PC-9 (cell line): ENCODE measurements at regions not wholly inside any gene's neighbourhood (a gene's known extent, or its start where the extent isn't known, plus 50 kb on each side); places are given as distances from the start of the nearest gene placed in this dataset.

Experiments
- EZH2 ChIP-seq: fragments of 200-600 bp; sonication (generic); IDR thresholded peaks from 2 replicates; pipeline ENCODE4 v1.8.0; 2017; ENCODE audit warnings: antibody characterized with exemption, low read depth
- TF ChIP-seq, protein P1 (sequence below): fragments of 200-600 bp; sonication (generic); conservative IDR thresholded peaks from 2 replicates; pipeline ENCODE4 v1.6.1; 2017; ENCODE audit warnings: mixed run types, antibody characterized with exemption, mild to moderate bottlenecking, moderate library complexity

DNA sequence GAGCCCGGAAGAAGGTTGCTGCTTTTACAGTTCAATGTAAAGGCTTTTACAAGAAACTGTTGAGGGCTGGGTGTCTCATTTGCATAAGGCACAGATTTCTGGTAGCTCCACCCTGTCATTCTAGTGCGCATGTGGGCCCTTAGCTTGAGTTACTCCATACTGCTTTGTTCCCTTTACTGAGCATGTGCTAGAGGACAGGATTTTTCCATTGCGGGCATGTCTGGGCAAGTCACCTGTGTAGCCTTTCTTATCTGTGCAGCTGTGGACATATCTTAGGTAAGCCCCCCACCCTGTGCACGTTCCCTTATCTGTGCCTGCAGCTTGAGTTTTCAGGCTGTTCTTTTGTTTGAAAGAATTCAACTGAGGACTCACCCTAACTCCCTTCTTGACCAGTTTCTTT lies 56.2 kb upstream of the ARHGAP5 start:
- TF ChIP-seq EZH2: no peak
- TF ChIP-seq, protein P1, sequence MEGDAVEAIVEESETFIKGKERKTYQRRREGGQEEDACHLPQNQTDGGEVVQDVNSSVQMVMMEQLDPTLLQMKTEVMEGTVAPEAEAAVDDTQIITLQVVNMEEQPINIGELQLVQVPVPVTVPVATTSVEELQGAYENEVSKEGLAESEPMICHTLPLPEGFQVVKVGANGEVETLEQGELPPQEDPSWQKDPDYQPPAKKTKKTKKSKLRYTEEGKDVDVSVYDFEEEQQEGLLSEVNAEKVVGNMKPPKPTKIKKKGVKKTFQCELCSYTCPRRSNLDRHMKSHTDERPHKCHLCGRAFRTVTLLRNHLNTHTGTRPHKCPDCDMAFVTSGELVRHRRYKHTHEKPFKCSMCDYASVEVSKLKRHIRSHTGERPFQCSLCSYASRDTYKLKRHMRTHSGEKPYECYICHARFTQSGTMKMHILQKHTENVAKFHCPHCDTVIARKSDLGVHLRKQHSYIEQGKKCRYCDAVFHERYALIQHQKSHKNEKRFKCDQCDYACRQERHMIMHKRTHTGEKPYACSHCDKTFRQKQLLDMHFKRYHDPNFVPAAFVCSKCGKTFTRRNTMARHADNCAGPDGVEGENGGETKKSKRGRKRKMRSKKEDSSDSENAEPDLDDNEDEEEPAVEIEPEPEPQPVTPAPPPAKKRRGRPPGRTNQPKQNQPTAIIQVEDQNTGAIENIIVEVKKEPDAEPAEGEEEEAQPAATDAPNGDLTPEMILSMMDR: no peak
